SK-N-SH (cell line): ENCODE measurements at regions not wholly inside any gene's neighbourhood (a gene's known extent, or its start where the extent isn't known, plus 50 kb on each side); places are given as distances from the start of the nearest gene placed in this dataset.
"Not testable (repeated sequence)": the region's sequence is repeated elsewhere in the genome, so short reads cannot be mapped to it uniquely, and the experiment has no call there.

Experiments used
- CTCF ChIA-PET: fragments of 300-600, 350-600 bp; formaldehyde crosslinking; extraction: SDS; loops from one replicate; lab custom pipeline; 2021; lab: Yijun Ruan, JAX
- POLR2A ChIA-PET: fragments of 350-600 bp; sonication (Branson Sonifier 250); formaldehyde crosslinking; extraction: SDS; loops from one replicate; lab custom pipeline; 2020; ENCODE audit warnings: antibody characterized with exemption, inconsistent platforms; lab: Yijun Ruan, JAX
- DNase-seq: peaks from one replicate; pipeline ENCODE4 v3.0.0; 2012
- H2AFZ ChIP-seq: fragments of 200-600 bp; sonication (generic); 2 replicates; pipeline ENCODE4 v1.8.1; 2016; ENCODE audit warnings: antibody characterized with exemption, mild to moderate bottlenecking, low read depth
- H3F3A ChIP-seq: fragments of 200-600 bp; sonication (generic); replicated peaks from 2 replicates; pipeline ENCODE3; 2016; ENCODE audit warnings: antibody characterized with exemption, mild to moderate bottlenecking; ENCODE audit not compliant: insufficient read depth
- H3K27ac ChIP-seq, 2 experiments: fragments of 200-500 bp in 1 of 2; fragments of 200-600 bp in 1 of 2; sonication (Bioruptor generic) in 1 of 2; sonication (generic), shearing (Covaris generic) in 1 of 2; 2 replicates each; pipeline versions ENCODE4 v1.5.1 to v1.6.1; 2014 to 2016; ENCODE audit warnings: low read depth in 2 of 2, inconsistent platforms in 1 of 2, low read length in 1 of 2, mild to moderate bottlenecking in 1 of 2, mixed read lengths in 1 of 2
- H3K27me3 ChIP-seq: fragments of 200-600 bp; sonication (generic), shearing (Covaris generic); 2 replicates; pipeline ENCODE4 v1.6.1; 2016; ENCODE audit warnings: mixed run types; ENCODE audit not compliant: insufficient read depth
- H3K36me3 ChIP-seq, 2 experiments: fragments of 200-500 bp in 1 of 2; fragments of 200-600 bp in 1 of 2; sonication (Bioruptor generic) in 1 of 2; sonication (generic) in 1 of 2; replicated peaks in 1 of 2; 2 replicates each; pipeline versions ENCODE3 to v1.5.1; 2014 to 2016; ENCODE audit warnings: low read length in 1 of 2, mild to moderate bottlenecking in 1 of 2; ENCODE audit not compliant: insufficient read depth in 2 of 2, control insufficient read depth in 1 of 2
- H3K4me1 ChIP-seq, 2 experiments: fragments of 200-500 bp in 1 of 2; fragments of 200-600 bp in 1 of 2; sonication (Bioruptor generic) in 1 of 2; sonication (generic), shearing (Covaris generic) in 1 of 2; 2 replicates each; pipeline versions ENCODE4 v1.5.1 to v1.6.1; 2014 to 2016; ENCODE audit warnings: low read depth in 1 of 2, low read length in 1 of 2, mixed run types in 1 of 2; ENCODE audit not compliant: insufficient read depth in 2 of 2, control insufficient read depth in 1 of 2
- H3K4me2 ChIP-seq: fragments of 200-600 bp; sonication (generic), shearing (Covaris generic); 2 replicates; pipeline ENCODE4 v1.6.1; 2017; ENCODE audit warnings: mixed run types
- H3K4me3 ChIP-seq, 2 experiments: fragments of 200-500 bp in 1 of 2; fragments of 200-600 bp in 1 of 2; sonication (Bioruptor generic) in 1 of 2; sonication (generic), shearing (Covaris generic) in 1 of 2; 2 replicates each; pipeline versions ENCODE4 v1.5.1 to v1.8.1; 2014 to 2016; ENCODE audit warnings: low read depth in 2 of 2, inconsistent platforms in 1 of 2, low read length in 1 of 2, mild to moderate bottlenecking in 1 of 2, mixed read lengths in 1 of 2, moderate library complexity in 1 of 2
- H3K79me2 ChIP-seq: fragments of 200-600 bp; sonication (generic); 2 replicates; pipeline ENCODE4 v1.8.1; 2017; ENCODE audit warnings: mild to moderate bottlenecking; ENCODE audit not compliant: insufficient read depth
- H3K9ac ChIP-seq: fragments of 200-600 bp; sonication (generic); 2 replicates; pipeline ENCODE4 v1.6.1; 2017; ENCODE audit warnings: mixed run types
- H3K9me2 ChIP-seq: fragments of 200-600 bp; sonication (generic); 2 replicates; pipeline ENCODE4 v1.6.1; 2017; ENCODE audit warnings: mixed run types
- H3K9me3 ChIP-seq: fragments of 200-600 bp; sonication (generic); 2 replicates; pipeline ENCODE4 v1.6.1; 2017; ENCODE audit warnings: mixed run types, mild to moderate bottlenecking, moderate library complexity
- H4K20me1 ChIP-seq: fragments of 200-600 bp; sonication (generic); 2 replicates; pipeline ENCODE4 v1.6.1; 2017; ENCODE audit warnings: mild to moderate bottlenecking, mixed run types; ENCODE audit not compliant: insufficient read depth
- CHD2 ChIP-seq: fragments of 150-350 bp; IDR thresholded peaks from 2 replicates; pipeline ENCODE4 v1.6.1; 2018; ENCODE audit warnings: low read length; ENCODE audit not compliant: partially characterized antibody
- CTCF ChIP-seq: fragments of 200-600 bp; sonication (generic); IDR thresholded peaks from 2 replicates; pipeline ENCODE4 v1.6.1; 2017; ENCODE audit warnings: antibody characterized with exemption, mild to moderate bottlenecking, moderate library complexity
- EZH2phosphoT487 ChIP-seq: fragments of 200-600 bp; sonication (generic); IDR thresholded peaks from 2 replicates; pipeline ENCODE4 v1.6.1; 2017; ENCODE audit warnings: low read depth, mixed run types, mild to moderate bottlenecking, antibody characterized with exemption, moderate library complexity, borderline replicate concordance
- FOXJ3 ChIP-seq: sonication (generic); formaldehyde crosslinking; IDR thresholded peaks from 2 replicates; pipeline ENCODE4 v1.5.1; 2020; ENCODE audit warnings: mild to moderate bottlenecking, missing genetic modification reagents
- GABPA ChIP-seq: IDR thresholded peaks from 2 replicates; pipeline ENCODE4 v1.4.0; 2012; ENCODE audit warnings: low read depth, mild to moderate bottlenecking
- GATA2 ChIP-seq: sonication (generic); formaldehyde crosslinking; IDR thresholded peaks from 2 replicates; pipeline ENCODE4 v1.5.0; 2020; ENCODE audit warnings: mild to moderate bottlenecking, missing genetic modification reagents
- MEF2A ChIP-seq: IDR thresholded peaks from 2 replicates; pipeline ENCODE4 v1.4.0; 2012; ENCODE audit warnings: low read depth, borderline replicate concordance
- MXI1 ChIP-seq: IDR thresholded peaks from 2 replicates; pipeline ENCODE4 v1.6.1; 2012; ENCODE audit warnings: mild to moderate bottlenecking, low read depth, low read length, improper control_type of control experiment
- NFIC ChIP-seq: IDR thresholded peaks from 2 replicates; pipeline ENCODE4 v1.4.0; 2012; ENCODE audit warnings: borderline replicate concordance
- NRF1 ChIP-seq: IDR thresholded peaks from 2 replicates; pipeline ENCODE4 v1.6.1; 2012; ENCODE audit warnings: low read depth, mild to moderate bottlenecking, low read length
- RCOR1 ChIP-seq: fragments of 150-350 bp; IDR thresholded peaks from 2 replicates; pipeline ENCODE4 v1.6.1; 2017; ENCODE audit warnings: antibody characterized with exemption, low read length
- REST ChIP-seq: IDR thresholded peaks from 2 replicates; pipeline ENCODE4 v1.6.1; 2012; ENCODE audit warnings: mild to moderate bottlenecking, low read depth, low read length, moderate library complexity
- RXRA ChIP-seq: IDR thresholded peaks from 2 replicates; pipeline ENCODE4 v1.4.0; 2012; ENCODE audit warnings: low read depth, mild to moderate bottlenecking, borderline replicate concordance
- TAF1 ChIP-seq: IDR thresholded peaks from 2 replicates; pipeline ENCODE4 v1.6.1; 2012; ENCODE audit warnings: low read depth, mild to moderate bottlenecking, low read length, moderate library complexity, borderline replicate concordance
- TCF12 ChIP-seq: IDR thresholded peaks from 2 replicates; pipeline ENCODE4 v1.4.0; 2012
- USF2 ChIP-seq: fragments of 150-350 bp; IDR thresholded peaks from 2 replicates; pipeline ENCODE4 v1.6.1; 2017; ENCODE audit warnings: antibody characterized with exemption, low read length, low read depth, borderline replicate concordance
- YY1 ChIP-seq: IDR thresholded peaks from 2 replicates; pipeline ENCODE4 v1.4.0; 2012; ENCODE audit warnings: low read depth, mild to moderate bottlenecking
- WGBS: methylation state at CpG from one replicate; pipeline ENCODE4 v1.1.6; 2017; ENCODE audit warnings: low lambda C conversion rate; 5-methylcytosine and 5-hydroxymethylcytosine counted together

- TF ChIP-seq NRF1 (no peak), RCOR1 (no peak), REST (no peak), TAF1 (no peak), GABPA (no peak), TCF12 (no peak), RXRA (no peak)
Observed at GRCh38 chr11:10969387-10969786, 111.5 kb upstream of the ZBED5 start (continued).

GRCh38 chr11:10956884-10957283, 99.0 kb upstream of the ZBED5 start:
- H3K27ac ChIP-seq, H3K4me3 ChIP-seq, H3K27me3 ChIP-seq, H3K9me3 ChIP-seq, H2AFZ ChIP-seq, CTCF ChIA-PET, H3K9ac ChIP-seq, DNase-seq, H3K4me2 ChIP-seq, H3K4me1 ChIP-seq, H4K20me1 ChIP-seq, H3K9me2 ChIP-seq, H3F3A ChIP-seq, H3K36me3 ChIP-seq, H3K79me2 ChIP-seq: not testable (repeated sequence)
- POLR2A ChIA-PET, result interaction anchor here (0.7 kb wide), 1 partner anchor 147 kb away, joined by 3 read pairs; no protein-coding TSS in a partner anchor
- WGBS, result 4% methylated on average over 1 of the region's 1 CpG

GRCh38 chr11:10955616-10956015, 97.8 kb upstream of the ZBED5 start:
- H3K4me3 ChIP-seq, result no peak overlapping the region
- no peaks in the 10 kb centered on the region for H3F3A ChIP-seq
- H3K9me2 ChIP-seq, result no peaks in the 10 kb centered on the region
- no peaks in the 10 kb centered on the region for H3K79me2 ChIP-seq
- no peak overlapping the region for H3K4me2 ChIP-seq
- H3K9ac ChIP-seq, result no peak overlapping the region
- H3K27me3 ChIP-seq, result no peaks in the 10 kb centered on the region
- no peaks in the 10 kb centered on the region for H4K20me1 ChIP-seq
- no peak overlapping the region for H3K27ac ChIP-seq
- WGBS, result 33% methylated on average over 1 of the region's 1 CpG
- no peaks in the 10 kb centered on the region for H3K9me3 ChIP-seq
- TF ChIP-seq NRF1, result no peak
- no peak for TF ChIP-seq RXRA
- TF ChIP-seq TCF12, result no peak
- TF ChIP-seq NFIC, result no peak
- no peak for TF ChIP-seq FOXJ3 (CRISPR knock-in tag)
- TF ChIP-seq EZH2phosphoT487, result no peak
- no peak for TF ChIP-seq MXI1
- TF ChIP-seq MEF2A, result no peak
- TF ChIP-seq GATA2, result no peak
- TF ChIP-seq YY1, result no peak
- TF ChIP-seq CTCF, result no peak
- no peak for TF ChIP-seq USF2
- TF ChIP-seq TAF1, result no peak
- no peak for TF ChIP-seq CHD2
- no peak overlapping the region for H2AFZ ChIP-seq
- no peak for DNase-seq
- H3K4me1 ChIP-seq, result no peaks in the 10 kb centered on the region
- H3K36me3 ChIP-seq, result no peaks in the 10 kb centered on the region
- POLR2A ChIA-PET, result interaction anchor here (0.6 kb wide), 1 partner anchor 581 kb away, joined by 3 read pairs; no protein-coding TSS in a partner anchor
- CTCF ChIA-PET, result interaction anchor here (1.4 kb wide), 1 partner anchor 22 kb away, joined by 4 read pairs; no protein-coding TSS in a partner anchor
